Kidney (tissue), 13 donors: ENCODE measurements at regions not wholly inside any gene's neighbourhood (a gene's known extent, or its start where the extent isn't known, plus 50 kb on each side); places are given as distances from the start of the nearest gene placed in this dataset.
A peak's percentile ranks its signal among the peaks of the same experiment; 100 is the strongest.

Source experiments
- DNase-seq, 5 donors: peaks; one replicate each; pipeline ENCODE4 v3.0.0-alpha.2; 2013 to 2020
- FAIRE-seq: peaks from 2 replicates; lab custom pipeline; 2012; peaks lifted over from hg19 to GRCh38; lab: Jason Lieb, UNC
- H3K27ac ChIP-seq, 2 donors: one replicate each; pipeline ENCODE4 v1.7.0; 2013; ENCODE audit warnings: low read depth in 2 of 2, low read length in 2 of 2, inconsistent platforms in 1 of 2
- H3K27me3 ChIP-seq: one replicate; pipeline ENCODE4 v1.7.1; 2013; ENCODE audit warnings: low read length, inconsistent platforms; ENCODE audit not compliant: control insufficient read depth, insufficient read depth
- H3K36me3 ChIP-seq, 3 donors: one replicate each; pipeline versions ENCODE4 v1.7.0 to v1.7.1; 2013; ENCODE audit warnings: low read length in 3 of 3, control low read depth in 1 of 3, inconsistent platforms in 1 of 3; ENCODE audit not compliant: insufficient read depth in 3 of 3, control insufficient read depth in 2 of 3
- H3K4me1 ChIP-seq, 3 donors: one replicate each; pipeline versions ENCODE4 v1.7.0 to v1.7.1; 2013; ENCODE audit warnings: low read length in 3 of 3, inconsistent platforms in 1 of 3, low read depth in 1 of 3; ENCODE audit not compliant: control insufficient read depth in 2 of 3, insufficient read depth in 2 of 3
- H3K4me3 ChIP-seq, 3 donors: one replicate each; pipeline versions ENCODE4 v1.7.0 to v1.8.1; 2013; ENCODE audit warnings: low read length in 3 of 3, control low read depth in 1 of 3, inconsistent platforms in 1 of 3
- H3K9ac ChIP-seq, 3 donors: one replicate each; pipeline versions ENCODE4 v1.7.0 to v1.7.1; 2013; ENCODE audit warnings: low read length in 3 of 3, control low read depth in 1 of 3, inconsistent platforms in 1 of 3
- H3K9me3 ChIP-seq, 3 donors: one replicate each; pipeline versions ENCODE4 v1.7.0 to v1.7.1; 2013; ENCODE audit warnings: low read length in 3 of 3, control low read depth in 1 of 3, inconsistent platforms in 1 of 3; ENCODE audit not compliant: control insufficient read depth in 2 of 3, insufficient read depth in 1 of 3
- CTCF ChIP-seq: IDR thresholded peaks from 3 replicates; pipeline ENCODE4 v1.5.1; 2012; ENCODE audit warnings: mild to moderate bottlenecking, moderate library complexity, borderline replicate concordance; ENCODE audit not compliant: insufficient read depth; ENCODE audit errors: extremely low read depth
- intact Hi-C: fragments of 100-400 bp; cut with DNase I; formaldehyde crosslinking; loops from one replicate; pipeline ENCODE4 v1.11.1; 2022
- donor health status: control.
- donor health status: control.
- donor health status: control.
- donor health status: control.
- donor health status: control.
- donor health status: DM: yes; HTN: yes; CAD: no.
- donor health status: Normal renal cell carcinoma (clear cell type).

DNA sequence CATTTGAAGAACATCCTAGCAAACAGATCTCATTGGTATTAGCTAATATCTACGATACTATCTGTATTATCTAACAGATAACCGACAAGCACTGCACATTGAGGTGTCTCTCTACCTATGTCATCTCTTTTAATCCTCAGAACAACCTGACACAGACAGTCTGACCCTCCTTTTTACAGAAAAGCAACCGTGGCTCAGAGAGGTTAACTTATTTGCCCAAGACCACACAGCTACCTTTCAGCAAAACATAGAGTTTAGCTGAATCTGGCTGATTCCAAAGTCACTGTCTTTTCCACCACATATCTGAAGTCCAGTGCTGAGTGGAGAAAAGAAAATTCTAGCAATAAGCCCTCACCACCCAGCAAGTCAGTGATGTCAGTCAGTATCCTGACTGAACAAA lies 358.7 kb upstream of the JARID2 start:
- FAIRE-seq (no peak), DNase-seq (no peak)
- Histone ChIP-seq H3K9me3 (no peaks in the 10 kb centered on the region), H3K9ac (no peak overlapping the region), H3K36me3 (no peaks in the 10 kb centered on the region), H3K27me3 (no peaks in the 10 kb centered on the region), H3K4me3 (no peak overlapping the region), H3K27ac (no peak overlapping the region), H3K4me1 (peaks cover 0 to 2% (median 0%) of the 10 kb centered on the region in 3 donors)
- intact Hi-C loops: no loop called here
- no peak for TF ChIP-seq CTCF

DNA sequence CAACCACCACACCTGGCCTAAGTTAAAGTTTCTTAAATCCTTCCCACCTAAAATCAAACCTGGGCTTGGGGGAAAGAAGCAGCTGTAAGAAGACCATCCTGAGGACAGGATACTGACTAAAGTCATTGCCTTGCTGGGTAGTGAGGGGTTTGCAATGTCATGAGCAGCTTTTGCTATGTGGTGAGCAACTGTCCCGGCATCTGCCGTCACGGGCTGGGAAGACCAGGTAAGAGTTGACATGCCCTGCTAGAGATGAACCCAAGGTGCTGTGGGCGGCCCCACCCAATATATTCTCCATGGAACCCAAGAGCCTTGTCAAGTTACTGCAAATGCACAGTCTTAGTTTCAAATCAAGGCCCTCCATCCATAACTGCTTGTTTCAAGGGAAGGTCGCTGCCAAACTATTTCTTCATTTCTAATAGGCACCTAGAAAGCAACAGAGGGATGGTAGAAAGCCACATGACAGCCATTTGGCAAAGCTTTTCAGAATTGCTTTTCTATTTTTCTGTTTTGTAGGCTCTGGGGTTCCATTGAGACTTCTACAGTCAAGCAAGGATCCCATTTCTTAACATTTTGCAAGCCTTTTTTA lies 357.8 kb upstream of the JARID2 start:
- intact Hi-C loops: no loop called here
- TF ChIP-seq CTCF: no peak
- H3K4me1 ChIP-seq: no peaks in the 10 kb centered on the region
- no peak overlapping the region for H3K27ac ChIP-seq
- H3K27me3 ChIP-seq: no peaks in the 10 kb centered on the region
- FAIRE-seq: no peak
- H3K36me3 ChIP-seq: no peaks in the 10 kb centered on the region
- H3K9ac ChIP-seq: no peak overlapping the region
- DNase-seq: no peak
- H3K4me3 ChIP-seq: no peak overlapping the region
- H3K9me3 ChIP-seq: no peaks in the 10 kb centered on the region

DNA sequence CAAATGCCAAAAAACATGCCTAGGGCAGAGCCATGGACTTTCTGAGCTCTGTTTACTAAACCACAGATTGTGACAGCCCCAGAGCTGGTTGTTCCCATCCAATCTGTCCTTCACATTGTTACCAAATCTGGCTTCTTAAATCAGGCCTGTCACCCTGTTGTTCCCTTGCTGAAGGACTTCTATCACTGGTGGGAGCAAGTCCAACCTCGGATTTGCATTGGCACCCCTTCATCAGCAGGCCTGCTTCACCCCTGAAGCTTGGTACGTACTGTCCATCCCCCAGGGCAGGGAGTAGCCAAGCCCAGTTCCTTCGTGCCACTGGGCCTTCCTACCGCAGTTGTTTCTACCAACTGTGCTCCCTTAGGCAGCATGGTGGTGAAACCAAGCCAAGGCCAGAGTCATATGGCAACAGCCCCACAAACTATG lies 357.3 kb upstream of the JARID2 start:
- H3K9ac ChIP-seq: no peak overlapping the region
- no peaks in the 10 kb centered on the region for H3K9me3 ChIP-seq
- DNase-seq (no peak), FAIRE-seq (no peak)
- no peaks in the 10 kb centered on the region for H3K36me3 ChIP-seq
- H3K4me3 ChIP-seq: no peak overlapping the region
- no peak for TF ChIP-seq CTCF
- intact Hi-C loops: no loop called here
- H3K4me1 ChIP-seq: peaks cover 0 to 2% (median 0%) of the 10 kb centered on the region in 3 donors
- H3K27me3 ChIP-seq: no peaks in the 10 kb centered on the region
- H3K27ac ChIP-seq: no peak overlapping the region

DNA sequence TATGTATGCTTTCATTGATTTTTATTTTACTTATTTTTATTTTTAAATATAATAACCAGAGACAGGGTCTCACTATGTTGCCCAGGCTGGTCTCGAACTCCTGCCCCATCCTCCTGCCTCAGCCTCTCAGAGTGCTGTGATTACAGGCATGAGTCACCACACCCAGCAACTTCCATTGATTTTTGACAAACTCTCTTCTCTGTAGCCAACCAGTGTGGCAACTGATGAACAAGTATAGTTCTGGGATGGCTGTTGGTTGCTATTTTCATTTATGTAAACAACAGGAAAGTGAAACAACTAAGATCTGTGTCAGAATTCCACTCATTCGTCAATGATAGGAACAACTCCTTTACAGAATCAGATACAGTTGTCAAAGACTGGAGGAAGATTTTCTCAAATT lies 356.7 kb upstream of the JARID2 start:
- no peak overlapping the region for H3K9ac ChIP-seq
- peaks cover 0 to 3% (median 0%) of the 10 kb centered on the region in 3 donors for H3K4me1 ChIP-seq
- peak overlapping the region in 1 of 3 donors; percentile 20 for H3K4me3 ChIP-seq
- FAIRE-seq (no peak), DNase-seq (no peak)
- no peak overlapping the region for H3K27ac ChIP-seq
- no peaks in the 10 kb centered on the region for H3K36me3 ChIP-seq
- intact Hi-C loops: no loop called here
- no peak for TF ChIP-seq CTCF
- no peaks in the 10 kb centered on the region for H3K27me3 ChIP-seq
- no peaks in the 10 kb centered on the region for H3K9me3 ChIP-seq
